HG02885 (cell line): ENCODE measurements at regions not wholly inside any gene's neighbourhood (a gene's known extent, or its start where the extent isn't known, plus 50 kb on each side); places are given as distances from the start of the nearest gene placed in this dataset.

Experiments used
- ATAC-seq: cut with Tn5 transposase; IDR thresholded peaks from one replicate; pipeline ENCODE4 v1.9.1; 2021; ENCODE audit warnings: mild to moderate bottlenecking; ENCODE audit not compliant: unreplicated experiment, poor library complexity

DNA sequence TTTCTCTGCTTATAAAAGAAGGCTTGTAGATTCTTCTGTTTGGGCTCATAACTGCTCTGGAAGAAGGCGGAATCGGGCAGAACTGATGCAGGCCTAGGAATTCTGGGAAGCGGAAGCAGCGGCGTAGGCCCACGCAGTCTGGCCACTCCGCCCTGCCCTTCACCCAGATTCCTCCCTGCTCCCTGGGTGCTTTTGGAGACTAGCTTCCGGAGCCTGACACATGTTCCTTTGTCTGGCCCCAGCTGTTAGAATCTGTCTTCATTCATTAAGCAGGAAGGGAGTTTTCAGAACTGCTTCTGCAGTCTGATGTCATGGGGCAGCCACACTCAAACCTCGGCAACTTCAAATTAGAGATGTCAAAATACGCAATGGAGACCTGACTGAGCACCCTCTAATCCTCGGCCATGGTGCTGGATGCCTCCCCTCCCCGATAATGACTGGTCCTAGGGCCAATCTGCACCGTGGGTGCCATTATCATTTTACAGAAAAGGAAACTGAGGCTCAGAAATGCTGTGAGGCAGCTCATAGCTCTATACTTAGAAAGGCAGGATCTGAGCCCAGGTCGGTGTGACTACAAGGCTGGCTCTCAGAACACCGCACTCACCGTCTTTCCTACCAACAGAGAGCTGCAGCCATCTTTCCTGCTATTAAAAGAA is 275.7 kb downstream of the MYCN start:
- no peak for ATAC-seq

DNA sequence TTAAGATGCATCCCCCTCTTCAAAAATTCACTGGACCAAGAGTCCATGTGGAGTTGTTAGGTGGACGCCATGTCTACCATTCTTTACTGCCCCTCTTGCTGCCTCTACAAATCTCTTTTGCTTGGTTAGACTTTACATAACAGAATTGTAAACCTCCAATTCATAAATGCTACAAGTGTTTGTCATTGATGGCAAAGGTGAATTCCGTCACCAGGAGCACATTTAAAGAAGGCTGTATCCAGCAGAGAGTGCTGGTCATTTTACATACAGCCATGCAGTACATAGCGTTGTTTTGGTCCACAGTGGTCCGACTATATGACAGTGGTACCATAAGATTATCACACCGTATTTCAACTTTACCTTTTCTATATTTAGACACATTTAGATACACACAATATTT is 274.5 kb downstream of the MYCN start:
- no peak for ATAC-seq

GRCh38 chr2:16214391-16214790 is 274.0 kb downstream of the MYCN start:
- ATAC-seq = no peak

- ATAC-seq = no peak
Observed at GRCh38 chr2:16212321-16212720, 272.0 kb downstream of the MYCN start.

GRCh38 chr2:16211341-16211740 is 271.0 kb downstream of the MYCN start:
- ATAC-seq = no peak

GRCh38 chr2:16210841-16211240 is 270.5 kb downstream of the MYCN start:
- ATAC-seq = no peak

DNA sequence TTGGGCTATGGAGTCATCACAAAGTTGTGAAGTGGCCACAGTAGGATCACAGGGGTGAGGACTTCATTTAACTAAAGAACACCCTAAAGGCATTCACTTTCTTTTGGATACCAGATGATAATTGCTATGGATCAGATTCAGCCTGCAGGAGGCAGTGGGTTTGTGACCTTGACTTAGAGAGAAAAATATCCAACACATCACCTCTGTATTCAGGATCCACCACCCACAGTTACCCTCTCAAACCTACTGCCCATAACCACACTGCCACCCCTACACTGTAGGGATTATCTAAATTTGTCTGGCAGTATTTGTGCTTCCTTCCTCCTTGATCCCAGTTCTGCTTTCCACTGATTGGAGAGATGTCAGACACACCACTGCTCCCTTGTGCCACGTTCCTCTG is 269.4 kb downstream of the MYCN start:
- ATAC-seq = no peak

DNA sequence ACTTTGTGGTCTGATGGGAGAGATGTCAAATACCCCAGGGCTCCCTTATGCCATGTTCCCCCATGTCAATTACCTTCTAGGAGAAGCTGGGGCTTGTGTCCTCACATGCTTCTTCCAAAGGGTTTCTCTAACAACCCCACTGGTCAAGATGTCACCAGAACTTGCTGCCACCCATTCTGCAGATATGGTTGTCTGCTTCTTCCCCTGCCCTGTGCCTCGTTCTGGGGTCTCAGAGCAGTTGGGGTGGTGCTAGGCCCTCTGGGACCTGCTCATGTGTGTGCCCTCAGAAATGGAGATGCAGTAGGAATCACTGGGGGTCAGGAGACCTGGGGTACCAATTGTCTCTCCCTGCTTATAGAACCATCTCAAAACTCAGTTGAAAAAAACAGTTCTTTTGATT is 268.6 kb downstream of the MYCN start:
- ATAC-seq = no peak

DNA sequence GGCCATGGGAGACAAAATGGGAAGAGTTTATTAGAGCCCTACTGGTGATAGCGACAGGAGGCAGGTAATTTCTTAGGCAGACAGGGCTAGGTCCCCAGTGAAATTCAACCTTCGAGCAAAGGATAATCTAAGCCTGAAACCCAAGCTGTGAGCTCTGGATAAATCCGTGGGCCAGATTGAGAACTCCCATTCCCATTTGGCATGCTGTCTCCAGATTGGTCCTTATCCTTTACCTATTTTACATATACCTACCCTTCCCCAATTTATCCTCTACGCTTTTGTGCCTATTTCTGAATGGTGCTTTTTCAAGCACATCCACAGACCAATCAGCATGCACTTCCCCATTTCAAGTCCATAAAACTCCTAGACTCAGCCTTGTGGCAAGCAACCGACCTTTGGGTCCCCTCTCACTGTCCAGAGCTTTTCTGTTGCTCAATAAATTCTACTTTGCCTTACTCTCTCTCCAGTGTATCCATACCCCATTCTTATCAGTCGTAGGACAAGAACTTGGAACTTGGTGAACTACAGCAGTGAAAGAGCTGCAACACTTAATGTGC is 268.0 kb downstream of the MYCN start:
- ATAC-seq = no peak

DNA sequence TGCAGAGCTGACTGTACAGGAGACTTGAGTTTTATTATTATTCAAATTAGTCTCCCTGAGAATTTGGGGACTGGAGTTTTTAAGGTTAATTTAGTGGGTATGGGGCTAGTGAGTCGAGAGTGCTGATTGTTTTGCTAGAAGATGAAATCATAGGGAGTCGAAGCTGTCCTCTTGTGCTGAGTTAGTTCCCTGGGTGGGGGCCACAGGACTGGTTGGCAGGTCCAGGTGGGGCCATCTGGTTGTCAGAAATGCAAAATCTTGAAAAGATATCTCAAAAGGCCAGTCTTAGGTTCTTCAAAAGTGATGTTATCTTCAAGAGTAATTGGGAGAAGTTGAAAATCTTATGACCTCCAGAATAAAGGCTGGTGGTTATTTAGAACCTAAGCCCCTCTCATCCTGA is 267.3 kb downstream of the MYCN start:
- no peak for ATAC-seq

GRCh38 chr2:16207151-16207550 is 266.8 kb downstream of the MYCN start:
- ATAC-seq = no peak

- ATAC-seq = no peak
Observed at GRCh38 chr2:16206191-16206944, 266.0 kb downstream of the MYCN start.

GRCh38 chr2:16205631-16206030 is 265.3 kb downstream of the MYCN start:
- no peak for ATAC-seq

GRCh38 chr2:16204886-16205620 is 264.7 kb downstream of the MYCN start:
- ATAC-seq = no peak

- ATAC-seq = no peak
Observed at GRCh38 chr2:16204251-16204650, 263.9 kb downstream of the MYCN start.

DNA sequence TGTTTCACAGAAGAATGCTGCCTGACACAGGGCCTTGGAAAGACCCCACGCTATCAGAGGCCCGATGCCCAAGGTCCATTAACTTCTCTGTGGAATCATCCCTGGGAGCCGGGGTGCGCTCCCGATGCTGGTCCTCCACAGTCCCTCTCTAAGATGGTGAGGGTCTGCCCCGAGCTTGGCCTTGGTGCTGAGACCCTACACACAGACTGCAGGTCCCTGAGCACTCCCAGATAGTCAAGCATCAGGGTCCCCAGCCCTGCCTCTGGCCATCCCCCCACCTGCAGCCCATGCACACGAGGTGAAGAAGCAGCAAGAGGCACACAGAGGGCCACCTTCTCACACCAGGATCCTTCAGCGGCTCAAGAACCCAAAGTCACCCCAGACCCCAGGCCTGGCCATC is 263.3 kb downstream of the MYCN start:
- no peak for ATAC-seq

- no peak for ATAC-seq
Observed at GRCh38 chr2:16203069-16203468, 262.7 kb downstream of the MYCN start.

- no peak for ATAC-seq
Observed at GRCh38 chr2:16202266-16203020, 262.1 kb downstream of the MYCN start.

GRCh38 chr2:16201848-16202247 is 261.5 kb downstream of the MYCN start:
- ATAC-seq = no peak

GRCh38 chr2:16200554-16201193 is 260.3 kb downstream of the MYCN start:
- ATAC-seq = no peak
